HPDE6-E6E7 (cell line): ENCODE measurements at regions not wholly inside any gene's neighbourhood (a gene's known extent, or its start where the extent isn't known, plus 50 kb on each side); places are given as distances from the start of the nearest gene placed in this dataset.
"Not testable (repeated sequence)": the region's sequence is repeated elsewhere in the genome, so short reads cannot be mapped to it uniquely, and the experiment has no call there.

Experiments used
- DNase-seq: peaks from one replicate; pipeline ENCODE4 v3.0.0; 2011; ENCODE audit warnings: missing footprints; ENCODE audit errors: extremely low spot score

DNA sequence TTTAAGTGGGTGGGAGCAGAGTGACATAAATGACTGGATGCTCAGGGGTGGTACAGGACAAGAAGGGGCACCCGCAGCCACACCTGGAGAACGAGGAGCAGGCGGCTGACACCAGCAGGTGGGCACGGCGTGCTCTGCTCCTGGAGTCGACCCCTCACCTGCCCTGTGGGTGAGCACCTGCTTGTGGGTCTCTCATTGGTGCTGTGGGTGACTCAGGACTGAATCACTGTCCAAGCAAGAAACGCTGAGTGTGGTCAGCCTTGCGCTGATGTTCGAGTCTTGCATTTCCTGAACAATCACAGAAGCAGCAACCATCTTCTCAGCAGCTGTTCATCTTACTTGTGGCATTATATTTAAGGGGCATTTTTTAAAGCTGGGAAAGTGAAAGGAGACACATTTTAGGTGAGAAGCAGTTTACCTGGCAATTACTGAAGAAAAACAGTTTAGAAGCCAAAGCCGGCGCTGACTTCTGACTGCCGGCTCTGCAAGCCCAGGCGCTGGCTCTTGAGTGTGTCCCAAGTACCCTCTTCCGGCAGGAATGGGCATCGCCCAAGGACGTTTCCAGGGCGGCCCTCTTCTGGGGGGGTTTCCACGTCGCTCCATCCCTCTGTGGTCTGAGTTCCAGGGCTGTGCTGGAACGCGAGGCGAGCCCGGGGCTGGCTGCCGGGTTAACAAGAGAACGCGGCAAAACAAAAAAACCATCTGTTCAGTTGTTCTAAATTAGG, 145.2 kb upstream of the PFKP start:
- DNase-seq = no peak

DNA sequence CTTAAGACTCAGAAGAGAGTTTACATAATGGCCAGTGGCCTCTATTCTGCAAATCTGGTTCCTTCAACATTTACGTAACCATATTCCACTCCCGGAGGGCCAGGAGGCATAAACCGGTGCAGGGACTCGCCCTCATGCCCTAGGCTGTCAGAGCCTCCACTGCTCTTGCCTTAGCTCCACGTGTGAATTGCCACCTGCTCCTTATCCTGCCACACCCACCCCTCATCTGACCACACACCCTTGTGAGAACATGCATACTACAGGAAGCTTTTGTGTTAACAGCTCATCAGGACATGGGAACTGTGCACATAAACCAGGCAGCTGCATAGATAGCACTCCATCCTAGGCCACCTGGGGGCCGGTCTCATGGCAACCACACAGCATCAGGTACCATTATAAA, 146.7 kb upstream of the PFKP start:
- DNase-seq = no peak

DNA sequence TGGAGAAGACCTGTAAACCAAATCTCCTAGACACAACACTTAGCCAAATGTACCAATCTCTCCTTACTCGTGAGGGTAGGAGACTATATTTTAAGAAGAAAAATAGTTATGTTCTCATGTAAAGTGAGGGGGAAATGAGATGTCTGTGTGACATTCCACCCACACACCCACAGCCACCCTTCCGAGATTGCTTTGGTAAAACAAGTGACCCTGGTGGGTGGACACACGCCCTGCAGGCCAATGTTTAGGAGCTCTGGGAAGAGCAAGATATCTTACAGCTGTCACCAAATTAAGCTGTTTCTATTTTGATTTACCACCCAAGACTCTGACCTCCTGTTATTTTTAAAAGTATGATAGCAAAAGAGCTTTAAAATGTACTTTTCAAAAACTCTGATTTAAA, 147.2 kb upstream of the PFKP start:
- no peak for DNase-seq

DNA sequence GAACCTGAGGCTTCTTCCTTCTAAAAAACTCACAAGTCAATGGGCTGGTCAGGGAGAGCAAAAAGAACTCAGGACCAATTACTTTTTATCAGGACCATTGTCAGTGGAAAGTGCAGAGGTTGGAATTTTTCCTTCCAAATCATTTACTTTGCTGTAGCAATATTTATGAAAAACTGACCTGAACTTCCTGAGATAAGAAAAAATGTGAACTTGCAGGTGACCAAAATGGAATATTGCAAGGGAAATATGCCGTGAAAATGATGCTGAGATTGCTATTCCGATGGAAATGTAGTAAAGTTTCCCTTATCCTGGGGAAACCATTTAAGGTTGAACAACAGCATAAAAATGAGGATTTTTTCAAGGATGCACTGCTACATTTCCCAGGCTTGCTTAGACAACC, 148.3 kb upstream of the PFKP start:
- DNase-seq = no peak

DNA sequence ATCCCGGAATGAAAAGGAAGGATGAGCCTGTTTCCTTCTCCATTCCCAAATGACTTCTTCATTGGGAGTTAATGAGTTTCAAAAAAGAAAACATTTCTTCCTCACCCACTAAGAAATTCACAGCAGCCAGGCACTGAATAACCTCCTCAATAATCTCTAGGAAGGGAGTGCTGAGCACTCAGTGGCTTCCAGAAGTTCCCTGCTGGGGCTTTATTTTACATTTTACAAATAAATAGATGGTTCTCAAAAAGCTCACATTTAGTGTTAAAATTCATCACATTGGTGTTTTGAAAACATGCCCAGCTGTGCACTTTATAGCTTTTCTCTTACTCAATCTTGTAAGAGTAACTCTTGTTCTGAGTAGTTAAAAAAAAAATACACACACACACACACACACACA, 148.9 kb upstream of the PFKP start:
- DNase-seq = no peak

DNA sequence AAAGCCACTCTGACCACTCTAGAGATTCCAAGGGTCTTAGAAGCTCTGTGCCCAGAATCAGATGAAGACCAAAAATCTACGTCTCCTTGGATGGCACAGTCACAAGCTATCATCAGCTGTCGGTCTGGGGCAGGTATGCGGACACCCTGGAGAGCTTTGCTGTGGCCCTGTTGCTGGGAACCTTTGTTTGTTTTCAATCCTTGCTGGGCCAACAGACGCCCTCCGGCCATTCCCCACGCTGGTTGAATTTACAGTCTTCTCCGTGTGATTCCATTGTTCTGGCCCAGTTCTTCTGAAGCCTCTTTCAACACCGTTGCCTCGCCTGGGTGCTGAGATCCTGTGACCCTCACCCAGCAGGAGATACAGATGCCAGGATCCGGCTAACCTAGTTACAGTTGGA, 149.4 kb upstream of the PFKP start:
- no peak for DNase-seq

DNA sequence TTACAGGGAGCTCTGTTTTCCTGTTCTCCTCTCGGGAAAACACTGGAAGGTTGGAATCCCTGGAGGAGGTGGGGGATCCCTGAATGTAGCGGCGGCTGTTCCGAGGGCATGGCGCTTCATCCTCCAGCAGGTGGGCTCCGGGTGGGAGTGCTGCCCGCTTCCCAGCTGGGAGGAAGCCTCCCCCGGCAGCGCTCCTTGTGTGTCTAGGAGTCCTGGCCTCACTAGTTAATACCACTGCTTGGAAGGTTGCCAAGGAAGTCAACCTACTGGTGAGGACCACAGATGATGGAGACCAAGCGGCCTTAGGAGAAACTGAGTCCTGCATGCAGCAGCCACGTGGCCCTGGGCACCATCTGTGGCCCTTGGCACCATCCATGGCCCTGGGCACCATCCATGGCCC, 151.9 kb upstream of the PFKP start:
- DNase-seq = no peak

DNA sequence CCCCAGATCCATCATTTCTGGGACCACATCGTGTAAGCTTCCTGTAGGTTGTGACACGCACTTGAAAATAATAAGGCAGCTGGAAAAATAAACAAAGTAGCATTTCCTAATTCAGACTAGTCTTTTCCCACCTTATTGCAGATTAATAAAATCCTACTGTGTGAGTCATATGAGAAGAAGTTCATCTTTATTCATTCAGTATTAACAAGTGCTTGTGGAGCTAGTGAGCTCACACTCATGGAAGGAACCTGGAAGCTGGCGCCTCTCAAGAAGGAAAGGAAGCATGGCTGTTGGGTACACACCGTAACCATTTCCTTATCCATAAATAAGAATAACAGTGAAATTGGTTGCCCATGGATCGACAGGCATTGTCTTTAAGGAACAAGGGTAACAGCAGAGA, 152.6 kb upstream of the PFKP start:
- DNase-seq = no peak

DNA sequence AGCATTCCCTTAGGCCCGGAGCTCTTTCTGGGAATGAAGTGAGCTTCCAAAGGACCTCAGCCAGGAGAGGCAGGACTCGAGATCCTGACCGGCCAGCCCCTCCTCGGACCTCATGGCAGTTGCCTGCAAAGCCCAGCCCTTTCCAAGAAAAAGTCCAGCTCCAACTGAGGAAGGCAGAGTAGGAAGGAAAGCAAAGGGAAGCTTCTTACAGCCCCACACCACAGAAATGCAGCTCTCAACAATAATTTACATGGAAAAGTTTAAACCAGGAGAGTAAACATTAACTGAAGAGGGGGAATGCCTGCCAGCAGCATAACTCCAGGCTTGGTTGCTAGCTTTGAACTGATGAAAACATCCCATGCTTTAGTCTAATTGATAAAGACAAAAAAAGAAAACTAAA, 153.9 kb upstream of the PFKP start:
- no peak for DNase-seq

DNA sequence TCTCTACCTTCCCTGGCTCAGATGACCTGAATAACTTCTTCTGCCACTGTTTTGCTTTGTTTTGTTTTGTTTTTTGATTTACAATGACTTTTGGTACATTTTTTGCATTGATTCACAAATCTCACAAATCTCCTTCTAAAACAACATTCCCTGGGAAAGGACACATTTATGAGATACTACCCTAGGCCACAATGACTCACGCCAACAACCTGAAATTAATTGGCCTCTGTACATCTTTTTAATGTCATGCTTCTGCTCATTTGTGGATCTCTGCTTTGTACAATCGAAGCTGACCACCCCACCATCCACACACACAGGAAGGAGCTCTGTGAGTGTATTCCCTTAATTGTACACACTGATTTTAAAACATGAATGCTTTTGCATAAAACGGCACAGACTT, 156.7 kb upstream of the PFKP start:
- DNase-seq = no peak

DNA sequence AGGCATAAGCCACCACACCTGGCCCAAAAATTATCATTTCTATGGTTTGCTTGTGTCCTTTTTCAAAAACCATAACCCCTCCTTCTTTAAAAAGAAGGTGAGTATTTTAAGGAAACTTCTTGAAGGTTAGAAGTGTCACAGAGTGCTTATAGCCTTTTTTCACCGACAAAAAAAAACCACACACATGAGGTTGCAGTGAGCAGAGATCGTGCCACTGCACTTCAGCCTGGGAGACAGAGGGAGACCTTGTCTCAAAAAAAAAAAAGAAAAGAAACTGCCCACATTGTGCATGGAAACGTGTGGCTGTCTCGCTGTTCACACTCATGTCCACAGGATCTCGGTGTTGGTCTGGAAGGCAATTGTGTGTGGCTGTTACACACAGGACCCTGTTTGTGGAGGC, 157.4 kb upstream of the PFKP start:
- DNase-seq = no peak

DNA sequence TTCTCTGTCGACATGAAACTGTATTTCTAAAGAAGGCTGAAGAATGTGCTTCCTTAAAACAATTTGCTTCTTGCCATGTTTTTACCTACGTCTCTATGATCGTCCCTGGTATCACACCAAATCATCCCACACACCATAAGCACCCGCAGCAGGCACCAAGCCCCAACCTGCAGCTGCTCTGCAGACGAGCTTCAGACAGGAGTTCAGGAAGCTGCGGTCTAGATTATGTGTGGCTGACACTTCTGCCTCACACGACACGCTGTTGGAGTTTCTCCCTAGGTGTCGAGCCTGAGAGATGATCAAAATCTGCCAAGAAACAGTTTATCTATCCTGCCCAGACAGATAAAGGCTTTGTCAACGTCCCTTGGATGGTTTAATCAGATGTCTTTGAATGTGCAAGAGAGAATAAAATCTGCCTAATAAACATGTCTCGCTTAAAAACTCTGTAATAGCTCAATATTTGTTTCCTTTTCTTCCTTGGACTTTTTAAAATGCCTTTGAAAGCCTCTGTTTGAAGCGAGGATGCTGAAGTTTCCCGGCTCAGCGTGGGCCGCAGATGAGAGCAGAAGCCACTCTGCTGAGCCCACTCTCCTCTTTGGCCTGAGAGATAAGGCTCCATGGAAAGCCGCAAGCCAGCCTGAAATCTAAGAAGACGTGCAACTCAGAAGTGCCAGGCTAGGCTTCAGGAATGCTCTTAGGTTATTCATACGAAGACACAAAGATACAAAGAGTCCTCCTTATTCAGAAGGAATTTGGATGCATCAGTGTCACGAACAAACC, 158.3 kb upstream of the PFKP start:
- no peak for DNase-seq

DNA sequence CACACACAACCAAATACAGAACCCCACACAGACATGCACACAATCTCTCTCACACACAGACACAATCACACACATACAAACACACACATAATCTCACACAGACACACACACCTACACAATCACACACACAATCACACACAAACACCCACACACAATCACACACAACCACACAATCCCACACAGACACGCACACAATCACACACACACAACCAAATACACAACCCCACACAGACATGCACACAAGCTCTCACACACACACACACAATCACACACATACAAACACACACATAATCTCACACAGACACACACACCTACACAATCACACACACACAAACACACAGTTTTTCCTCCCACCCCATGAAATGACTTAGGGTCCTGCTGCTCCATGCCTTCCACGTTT, 160.4 kb upstream of the PFKP start:
- DNase-seq = no peak

DNA sequence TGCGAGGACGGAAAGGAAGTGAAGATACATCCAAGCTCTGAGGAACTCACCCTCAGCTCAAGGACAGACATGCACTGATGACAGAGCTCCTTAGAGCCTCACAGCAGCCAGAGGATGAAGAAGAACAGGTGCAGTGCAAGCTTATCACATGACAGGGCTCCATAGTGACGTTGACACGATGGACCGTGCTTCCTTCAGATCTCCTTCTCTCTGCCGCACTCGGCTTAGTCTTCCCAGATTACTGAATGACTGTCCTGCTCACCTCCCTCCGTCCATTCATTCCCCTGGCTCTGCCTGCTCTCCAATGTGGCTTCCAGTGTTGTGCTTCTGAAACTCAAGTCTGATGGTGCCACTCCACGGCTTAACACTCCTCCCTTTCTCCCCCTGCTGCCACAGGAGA, 161.5 kb upstream of the PFKP start:
- DNase-seq = no peak

DNA sequence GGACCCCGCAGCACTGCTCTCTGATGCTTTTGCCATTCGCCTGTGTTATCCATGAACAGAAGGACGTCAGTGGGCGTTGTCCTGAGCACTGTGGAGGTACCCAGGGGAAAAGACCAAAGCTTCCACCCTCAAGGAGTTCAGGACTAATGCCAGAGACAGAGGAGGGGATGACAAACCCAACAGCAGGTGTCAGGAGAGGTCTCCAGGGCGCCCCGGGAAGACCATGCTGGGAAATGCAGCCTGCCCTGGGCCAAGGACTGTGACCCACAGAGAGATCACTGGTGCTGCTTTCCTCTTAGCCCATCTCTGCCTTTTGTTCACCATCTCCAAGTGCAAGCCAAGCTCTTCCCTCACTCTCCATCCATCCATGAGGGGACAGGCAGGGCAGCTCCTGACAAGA, 166.8 kb upstream of the PFKP start:
- no peak for DNase-seq

DNA sequence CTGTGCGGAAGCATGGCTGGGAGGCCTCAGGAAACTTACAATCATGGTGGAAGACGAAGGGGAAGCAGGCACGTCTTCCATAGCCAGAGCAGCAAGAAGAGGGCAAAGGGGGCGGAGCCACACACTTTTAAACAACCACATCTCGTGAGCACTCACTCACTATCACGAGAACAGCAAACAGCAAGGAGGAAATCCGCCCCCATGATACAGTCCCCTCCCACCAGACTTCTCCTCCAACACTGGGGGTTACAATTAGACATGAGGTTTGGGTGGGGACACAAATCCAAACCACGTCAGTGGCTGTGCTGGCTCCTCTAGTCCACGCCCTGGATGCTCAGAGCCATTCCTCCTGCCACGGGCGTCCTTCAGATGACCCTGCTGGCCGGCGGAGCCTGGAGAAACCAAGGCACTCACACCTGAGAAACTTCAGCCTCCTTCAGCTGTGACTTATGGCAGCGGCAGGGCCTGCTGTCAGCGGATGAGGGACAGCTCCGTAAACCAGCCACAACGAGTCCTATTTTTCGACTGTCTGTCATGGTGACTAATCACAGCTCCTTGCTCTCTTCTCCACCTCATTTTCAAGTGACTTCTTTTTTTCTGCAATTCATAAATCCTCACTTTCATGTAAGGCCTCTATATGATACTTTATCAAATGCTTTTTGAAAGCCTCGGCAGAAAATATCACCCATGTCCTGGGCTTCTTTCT, 167.9 kb upstream of the PFKP start:
- DNase-seq = no peak

DNA sequence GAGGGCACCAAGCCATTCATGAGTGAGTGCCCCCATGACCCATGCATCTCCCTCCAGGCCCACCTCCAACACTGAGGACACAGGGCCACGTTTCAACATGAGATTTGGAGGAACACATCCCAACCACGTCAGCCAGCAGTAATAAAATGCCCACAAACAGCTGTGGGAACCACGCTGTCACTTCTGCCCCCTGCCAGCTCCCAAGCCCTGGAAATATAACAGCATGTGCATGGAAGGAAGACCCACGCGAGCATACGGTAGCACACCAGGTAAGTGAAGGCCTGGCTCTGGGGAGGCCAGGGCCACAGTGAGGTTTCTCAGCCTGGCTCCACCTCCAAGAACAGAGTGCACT, 168.9 kb upstream of the PFKP start:
- no peak for DNase-seq

DNA sequence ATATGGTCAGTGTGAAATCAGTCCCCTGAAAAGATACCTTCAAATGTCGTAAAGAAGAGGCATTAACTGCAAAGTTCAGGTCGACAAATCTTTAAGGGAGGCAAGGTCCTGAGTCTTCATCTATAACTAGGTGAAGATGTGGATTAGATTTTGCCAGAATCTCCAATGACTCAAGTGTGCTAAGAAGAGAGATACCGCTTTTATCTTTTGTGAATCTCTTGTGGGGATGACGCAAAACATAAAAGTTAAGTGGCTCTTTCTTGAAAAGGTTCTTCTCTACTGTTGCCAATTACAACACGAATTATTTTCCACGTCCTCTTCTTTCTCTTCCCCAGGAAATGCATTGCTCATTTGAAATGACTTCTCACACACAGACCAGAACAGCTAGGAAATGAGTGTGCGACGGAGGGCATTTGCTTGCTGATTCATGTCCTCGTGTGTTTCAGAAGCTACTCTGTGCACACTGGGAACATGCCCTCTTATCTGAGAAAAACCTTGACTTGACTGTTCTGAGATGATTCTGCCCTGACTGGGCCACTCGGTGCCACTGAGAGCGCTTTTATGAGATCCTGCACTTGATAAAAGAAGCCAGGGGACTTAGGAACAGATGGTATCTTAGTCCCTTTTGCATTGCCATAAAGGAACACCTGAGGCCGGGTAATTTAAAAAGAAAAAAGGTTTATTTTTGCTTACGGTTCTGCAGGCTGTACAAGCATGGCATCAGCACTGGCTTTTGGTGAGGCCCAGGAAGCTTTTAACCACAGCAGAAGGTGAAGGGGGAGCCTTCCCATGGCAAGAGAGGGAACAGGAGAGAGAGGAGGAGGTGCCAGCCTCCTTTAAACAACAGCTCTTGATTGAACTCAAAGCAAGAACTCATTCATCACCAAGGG, 169.5 kb upstream of the PFKP start:
- DNase-seq = no peak

DNA sequence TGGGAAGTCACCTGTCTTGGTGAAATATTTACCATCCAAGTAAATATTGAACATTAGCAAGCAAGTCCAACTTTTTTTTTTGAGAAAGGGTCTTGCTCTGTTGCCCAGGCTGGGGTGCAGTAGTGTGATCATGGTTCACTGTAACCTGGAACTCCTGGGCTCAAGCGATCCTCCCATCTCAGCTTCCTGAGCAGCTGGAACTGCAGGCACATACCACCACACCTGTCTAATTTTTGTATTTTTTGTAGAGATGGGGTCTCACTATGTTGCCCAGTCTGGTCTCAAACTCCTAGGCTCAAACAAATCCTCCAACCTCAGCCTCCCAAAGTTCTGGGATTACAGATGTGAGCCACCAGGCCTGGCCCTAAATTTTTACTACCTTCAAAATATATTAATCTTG, 171.0 kb upstream of the PFKP start:
- not testable (repeated sequence) for DNase-seq

DNA sequence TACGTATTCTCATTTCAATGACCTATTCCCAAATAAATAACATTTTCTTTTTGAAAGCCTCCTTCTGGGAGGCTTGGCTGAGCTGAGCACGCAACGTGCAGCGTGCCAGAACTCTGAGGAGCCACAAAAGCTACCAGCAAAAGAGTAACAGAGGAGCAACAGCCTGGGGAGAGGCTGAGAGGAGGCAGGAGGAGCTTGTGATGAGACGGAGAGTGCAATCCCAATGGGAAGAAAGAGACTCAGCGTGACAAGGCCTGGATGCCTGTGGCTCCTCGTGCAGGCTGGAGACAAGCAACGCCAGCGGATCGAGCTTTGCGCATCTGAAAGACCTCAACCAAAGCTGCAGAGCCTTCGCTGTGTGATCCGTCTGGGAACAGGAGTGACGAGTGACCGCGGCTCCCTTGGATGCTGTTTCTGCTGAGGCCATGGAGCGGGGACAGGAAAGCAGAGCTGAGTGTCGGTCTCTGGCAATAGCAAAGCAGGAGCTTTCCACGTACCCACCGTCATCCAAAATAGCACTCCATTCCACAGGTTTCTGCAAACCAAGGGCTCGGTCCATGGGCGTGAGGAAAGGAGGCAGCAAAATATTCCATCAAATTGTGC, 171.7 kb upstream of the PFKP start:
- no peak for DNase-seq

DNA sequence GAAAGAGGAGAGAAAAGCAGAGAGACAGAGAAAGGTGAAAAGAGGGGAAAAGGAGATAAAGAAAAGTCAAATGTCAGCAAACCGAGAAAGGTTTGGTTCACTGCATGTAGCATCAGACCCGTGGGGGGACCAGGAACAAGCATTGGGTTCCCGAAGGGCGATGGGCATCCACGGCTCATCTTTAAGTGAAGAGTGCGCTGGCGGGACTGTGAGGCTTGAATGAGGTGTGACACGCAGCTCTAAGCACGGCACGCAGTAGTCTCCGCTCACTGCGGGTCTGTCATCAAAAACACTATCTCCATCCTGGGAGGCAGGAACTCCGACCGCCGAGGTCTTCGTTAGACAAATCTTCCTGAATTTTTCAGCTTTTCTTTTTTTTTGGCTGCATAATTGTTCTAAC, 173.4 kb upstream of the PFKP start:
- no peak for DNase-seq
